IMR-90 (cell line): ENCODE measurements at regions not wholly inside any gene's neighbourhood (a gene's known extent, or its start where the extent isn't known, plus 50 kb on each side); places are given as distances from the start of the nearest gene placed in this dataset.

ENCODE experiments used
- ATAC-seq: fragments of 200-7000 bp; cut with Tn5 transposase; 2 replicates; pipeline ENCODE4 v1.9.1; 2020; ENCODE audit warnings: low read depth, mild to moderate bottlenecking, moderate library complexity
- BruUV-seq: library from RNA; stranded (reverse); fragments of 400-500 nt; replicated peaks from 2 replicates; lab custom pipeline; 2021; lab: Mats Ljungman, UMichigan
- CTCF ChIA-PET: fragments of 300-600 bp; formaldehyde crosslinking; extraction: SDS; loops from one replicate; lab custom pipeline; 2021; ENCODE audit warnings: antibody characterized with exemption; lab: Yijun Ruan, JAX
- POLR2A ChIA-PET: fragments of 300-600 bp; sonication (Branson Sonifier 250); formaldehyde crosslinking; loops from one replicate; lab custom pipeline; 2022; ENCODE audit warnings: antibody characterized with exemption; ENCODE audit not compliant: unreplicated experiment; lab: Charles Lee
- DNase-seq: peaks from one replicate; pipeline ENCODE4 v3.0.0; 2013
- H2AFZ ChIP-seq: replicated peaks from 2 replicates; pipeline ENCODE3; 2013; ENCODE audit warnings: low read length, mild to moderate bottlenecking; ENCODE audit not compliant: poor library complexity
- H2AK5ac ChIP-seq: 2 replicates; pipeline ENCODE4 v1.6.1; 2013; ENCODE audit warnings: low read depth, low read length, inconsistent platforms
- H2AK9ac ChIP-seq: replicated peaks from 2 replicates; pipeline ENCODE3; 2013; ENCODE audit warnings: mild to moderate bottlenecking, low read depth, low read length, moderate library complexity; ENCODE audit not compliant: poor library complexity
- H2BK120ac ChIP-seq: 2 replicates; pipeline ENCODE4 v1.6.1; 2013; ENCODE audit warnings: low read depth, low read length, inconsistent platforms
- H2BK15ac ChIP-seq: 3 replicates; pipeline ENCODE4 v1.6.1; 2013; ENCODE audit warnings: low read depth, low read length, inconsistent platforms
- H2BK20ac ChIP-seq: 2 replicates; pipeline ENCODE4 v1.6.1; 2013; ENCODE audit warnings: low read depth, mild to moderate bottlenecking, inconsistent platforms, low read length, moderate library complexity
- H2BK5ac ChIP-seq: 2 replicates; pipeline ENCODE4 v1.6.1; 2013; ENCODE audit warnings: mild to moderate bottlenecking, low read depth, low read length, inconsistent platforms; ENCODE audit not compliant: poor library complexity, severe bottlenecking
- H3K14ac ChIP-seq: replicated peaks from 2 replicates; pipeline ENCODE4 v1.6.1; 2013; ENCODE audit warnings: low read depth, low read length, inconsistent platforms
- H3K18ac ChIP-seq: 2 replicates; pipeline ENCODE4 v1.6.1; 2013; ENCODE audit warnings: low read depth, low read length, control low read depth
- H3K23ac ChIP-seq: 2 replicates; pipeline ENCODE4 v1.6.1; 2013; ENCODE audit warnings: low read depth, low read length, inconsistent platforms
- H3K27ac ChIP-seq: 2 replicates; pipeline ENCODE4 v1.5.1; 2013; ENCODE audit warnings: mild to moderate bottlenecking, control low read depth, low read length; ENCODE audit not compliant: insufficient read depth
- H3K27me3 ChIP-seq: 2 replicates; pipeline ENCODE4 v1.6.1; 2013; ENCODE audit warnings: low read length; ENCODE audit not compliant: control insufficient read depth, insufficient read depth
- H3K36me3 ChIP-seq: 2 replicates; pipeline ENCODE4 v1.6.1; 2013; ENCODE audit warnings: low read length, mixed read lengths; ENCODE audit not compliant: control insufficient read depth, insufficient read depth
- H3K4ac ChIP-seq: 2 replicates; pipeline ENCODE4 v1.6.1; 2013; ENCODE audit warnings: low read depth, low read length, inconsistent platforms
- H3K4me1 ChIP-seq: 2 replicates; pipeline ENCODE4 v1.6.1; 2013; ENCODE audit warnings: low read length, mixed read lengths; ENCODE audit not compliant: control insufficient read depth, insufficient read depth
- H3K4me2 ChIP-seq: 2 replicates; pipeline ENCODE4 v1.6.1; 2013; ENCODE audit warnings: low read depth, mild to moderate bottlenecking, control low read depth, low read length, moderate library complexity
- H3K4me3 ChIP-seq: 2 replicates; pipeline ENCODE4 v1.5.1; 2013; ENCODE audit warnings: low read depth, mild to moderate bottlenecking, control low read depth, low read length, moderate library complexity; ENCODE audit not compliant: insufficient read depth
- H3K56ac ChIP-seq: 2 replicates; pipeline ENCODE4 v1.6.1; 2013; ENCODE audit warnings: low read length, inconsistent platforms; ENCODE audit not compliant: insufficient read depth; ENCODE audit errors: extremely low read depth
- H3K79me1 ChIP-seq, 2 experiments: 2 replicates each; pipeline ENCODE4 v1.6.1; 2013; ENCODE audit warnings: low read length in 2 of 2, inconsistent platforms in 1 of 2, low read depth in 1 of 2
- H3K9ac ChIP-seq: 2 replicates; pipeline ENCODE4 v1.6.1; 2013; ENCODE audit warnings: low read depth, low read length, control low read depth
- H3K9me1 ChIP-seq: 2 replicates; pipeline ENCODE4 v1.6.1; 2013; ENCODE audit warnings: low read length, inconsistent platforms; ENCODE audit not compliant: insufficient read depth
- H3K9me3 ChIP-seq: 2 replicates; pipeline ENCODE4 v1.6.1; 2013; ENCODE audit warnings: low read length; ENCODE audit not compliant: control insufficient read depth, insufficient read depth
- H4K20me1 ChIP-seq: 2 replicates; pipeline ENCODE4 v1.6.1; 2013; ENCODE audit warnings: low read length, inconsistent platforms; ENCODE audit not compliant: insufficient read depth
- H4K5ac ChIP-seq: 2 replicates; pipeline ENCODE4 v1.6.1; 2013; ENCODE audit warnings: mild to moderate bottlenecking, low read depth, low read length, control low read depth
- H4K8ac ChIP-seq, 2 experiments: 2 replicates each; pipeline ENCODE4 v1.6.1; 2013; ENCODE audit warnings: low read depth in 2 of 2, low read length in 2 of 2, control low read depth in 1 of 2, inconsistent platforms in 1 of 2
- H4K91ac ChIP-seq: 2 replicates; pipeline ENCODE4 v1.6.1; 2013; ENCODE audit warnings: low read depth, low read length, inconsistent platforms; ENCODE audit not compliant: insufficient read depth
- BHLHE40 ChIP-seq: fragments of 150-350 bp; IDR thresholded peaks from 2 replicates; pipeline ENCODE4 v1.6.1; 2016; ENCODE audit warnings: mild to moderate bottlenecking, low read depth, low read length
- CHD1 ChIP-seq: IDR thresholded peaks from 2 replicates; pipeline ENCODE4 v1.6.1; 2012; ENCODE audit warnings: low read depth, low read length, improper control_type of control experiment
- FOS ChIP-seq: fragments of 150-350 bp; IDR thresholded peaks from 2 replicates; pipeline ENCODE4 v1.6.1; 2016; ENCODE audit warnings: low read depth, low read length
- MAFK ChIP-seq: IDR thresholded peaks from 2 replicates; pipeline ENCODE4 v1.6.1; 2012; ENCODE audit warnings: low read depth, low read length, improper control_type of control experiment
- MXI1 ChIP-seq: IDR thresholded peaks from 2 replicates; pipeline ENCODE4 v1.6.1; 2012; ENCODE audit warnings: low read depth, mild to moderate bottlenecking, low read length, moderate library complexity, borderline replicate concordance
- NFE2L2 ChIP-seq: fragments of 150-350 bp; IDR thresholded peaks from 2 replicates; pipeline ENCODE4 v1.6.1; 2016; ENCODE audit warnings: low read depth, mild to moderate bottlenecking, low read length
- RAD21 ChIP-seq: IDR thresholded peaks from 2 replicates; pipeline ENCODE4 v1.6.1; 2012; ENCODE audit warnings: low read length, improper control_type of control experiment
- RCOR1 ChIP-seq: IDR thresholded peaks from 2 replicates; pipeline ENCODE4 v1.6.1; 2012; ENCODE audit warnings: mild to moderate bottlenecking, low read length, improper control_type of control experiment; ENCODE audit not compliant: insufficient replicate concordance
- dilution Hi-C: fragments of 300-500 bp; cut with HindIII; formaldehyde crosslinking; loops from one replicate; pipeline ENCODE4 v1.14.3; 2018; ENCODE audit warnings: low sequenced_read_pairs; ENCODE audit not compliant: unreplicated experiment
- in situ Hi-C: fragments of 300-500 bp; cut with MboI; formaldehyde crosslinking; loops from 3 replicates; pipeline ENCODE4 v1.14.3; 2019; ENCODE audit warnings: low sequenced_read_pairs, inconsistent platforms, mixed read lengths
- intact Hi-C: fragments of 100-400 bp; cut with micrococcal nuclease; formaldehyde crosslinking; loops from 2 replicates; pipeline ENCODE4 v1.10.0; 2022
- TF ChIP-seq, protein P1 (sequence below): fragments of 150-350 bp; IDR thresholded peaks from 2 replicates; pipeline ENCODE4 v1.6.1; 2017; ENCODE audit warnings: mild to moderate bottlenecking, antibody characterized with exemption, low read length, low read depth
- TF ChIP-seq, protein P2 (sequence below): fragments of 150-350 bp; IDR thresholded peaks from 2 replicates; pipeline ENCODE4 v1.6.1; 2016; ENCODE audit warnings: low read depth, mild to moderate bottlenecking, low read length, moderate library complexity, borderline replicate concordance

DNA sequence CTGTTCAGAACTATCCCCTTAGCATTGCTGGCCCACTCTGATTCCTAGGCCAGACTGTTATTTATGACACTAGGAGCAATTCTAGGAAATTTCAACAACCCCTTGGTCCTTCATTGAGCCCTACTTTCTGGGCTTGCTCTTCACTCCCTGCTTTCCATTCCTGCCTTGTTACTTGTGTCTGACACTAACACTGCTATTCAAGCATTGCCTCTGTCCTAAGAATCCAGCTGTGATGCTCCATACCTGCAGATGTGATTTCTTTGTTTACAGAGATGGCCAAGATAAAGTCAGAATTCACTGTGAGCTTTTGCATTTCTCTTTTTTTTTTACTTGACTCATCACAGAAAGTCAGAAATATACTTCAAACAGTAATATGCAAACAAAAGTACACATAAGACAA lies 377.2 kb upstream of the GOT2 start:
- H2AK9ac ChIP-seq: no peak overlapping the region
- no peak overlapping the region for H2AFZ ChIP-seq
- H2BK5ac ChIP-seq: no peak overlapping the region
- H3K56ac ChIP-seq: no peak overlapping the region
- H4K20me1 ChIP-seq: no peaks in the 10 kb centered on the region
- ChIA-PET POLR2A (no interaction called here), CTCF (no interaction called here)
- no peak overlapping the region for H3K4me2 ChIP-seq
- no peak overlapping the region for H2BK20ac ChIP-seq
- H3K36me3 ChIP-seq: no peaks in the 10 kb centered on the region
- no peak for ATAC-seq
- no peaks in the 10 kb centered on the region for H3K9me1 ChIP-seq
- no peak overlapping the region for H3K18ac ChIP-seq
- H2BK120ac ChIP-seq: no peak overlapping the region
- dilution Hi-C loops (no loop called here), intact Hi-C loops (no loop called here), in situ Hi-C loops (no loop called here)
- no peak overlapping the region for H2BK15ac ChIP-seq
- no peaks in the 10 kb centered on the region for H3K79me1 ChIP-seq
- no peak overlapping the region for H3K4ac ChIP-seq
- H3K27ac ChIP-seq: no peak overlapping the region
- TF ChIP-seq CHD1 (no peak), NFE2L2 (no peak), MAFK (no peak), BHLHE40 (no peak), RCOR1 (no peak), FOS (no peak), MXI1 (no peak), RAD21 (no peak)
- TF ChIP-seq, protein P1, sequence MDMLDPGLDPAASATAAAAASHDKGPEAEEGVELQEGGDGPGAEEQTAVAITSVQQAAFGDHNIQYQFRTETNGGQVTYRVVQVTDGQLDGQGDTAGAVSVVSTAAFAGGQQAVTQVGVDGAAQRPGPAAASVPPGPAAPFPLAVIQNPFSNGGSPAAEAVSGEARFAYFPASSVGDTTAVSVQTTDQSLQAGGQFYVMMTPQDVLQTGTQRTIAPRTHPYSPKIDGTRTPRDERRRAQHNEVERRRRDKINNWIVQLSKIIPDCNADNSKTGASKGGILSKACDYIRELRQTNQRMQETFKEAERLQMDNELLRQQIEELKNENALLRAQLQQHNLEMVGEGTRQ: no peak
- TF ChIP-seq, protein P2, sequence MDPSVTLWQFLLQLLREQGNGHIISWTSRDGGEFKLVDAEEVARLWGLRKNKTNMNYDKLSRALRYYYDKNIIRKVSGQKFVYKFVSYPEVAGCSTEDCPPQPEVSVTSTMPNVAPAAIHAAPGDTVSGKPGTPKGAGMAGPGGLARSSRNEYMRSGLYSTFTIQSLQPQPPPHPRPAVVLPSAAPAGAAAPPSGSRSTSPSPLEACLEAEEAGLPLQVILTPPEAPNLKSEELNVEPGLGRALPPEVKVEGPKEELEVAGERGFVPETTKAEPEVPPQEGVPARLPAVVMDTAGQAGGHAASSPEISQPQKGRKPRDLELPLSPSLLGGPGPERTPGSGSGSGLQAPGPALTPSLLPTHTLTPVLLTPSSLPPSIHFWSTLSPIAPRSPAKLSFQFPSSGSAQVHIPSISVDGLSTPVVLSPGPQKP: no peak
- H4K5ac ChIP-seq: no peak overlapping the region
- no TSS peak for BruUV-seq
- H2AK5ac ChIP-seq: no peak overlapping the region
- H3K27me3 ChIP-seq: no peaks in the 10 kb centered on the region
- H3K14ac ChIP-seq: no peak overlapping the region
- no peak overlapping the region for H4K91ac ChIP-seq
- H3K9ac ChIP-seq: no peak overlapping the region
- no peak overlapping the region for H3K4me3 ChIP-seq
- no peaks in the 10 kb centered on the region for H3K4me1 ChIP-seq
- no peak for DNase-seq
- no peak overlapping the region for H3K23ac ChIP-seq
- no peak overlapping the region for H4K8ac ChIP-seq
- peaks cover 4% of the 10 kb centered on the region for H3K9me3 ChIP-seq
